HepG2 (cell line): ENCODE measurements at regions not wholly inside any gene's neighbourhood (a gene's known extent, or its start where the extent isn't known, plus 50 kb on each side); places are given as distances from the start of the nearest gene placed in this dataset.

ENCODE experiments used
- ATAC-seq: fragments of 200-7000 bp; cut with Tn5 transposase; 3 replicates; pipeline ENCODE4 v1.9.1; 2020; ENCODE audit warnings: mild to moderate bottlenecking, moderate library complexity
- BruUV-seq: library from RNA; stranded (reverse); fragments of 400-500 nt; replicated peaks from 2 replicates; lab custom pipeline; 2021; lab: Mats Ljungman, UMichigan
- CTCF ChIA-PET: fragments of 300-600 bp; formaldehyde crosslinking; extraction: SDS; loops from one replicate; lab custom pipeline; 2021; ENCODE audit warnings: low total read pairs, inconsistent platforms, low intra/inter-chr PET ratio; lab: Yijun Ruan, JAX
- POLR2A ChIA-PET: fragments of 350-600 bp; sonication (Branson Sonifier 250); formaldehyde crosslinking; loops from one replicate; lab custom pipeline; 2020; ENCODE audit warnings: antibody characterized with exemption, inconsistent platforms; lab: Yijun Ruan, JAX
- DNase-seq: peaks from one replicate; pipeline ENCODE4 v3.0.0-alpha.2; 2015; ENCODE audit warnings: low spot score
- FAIRE-seq: peaks from 3 replicates; lab custom pipeline; 2011; peaks lifted over from hg19 to GRCh38; lab: Jason Lieb, UNC
- H2AFZ ChIP-seq: one replicate; pipeline ENCODE4 v1.6.1; 2011; ENCODE audit warnings: low read length, inconsistent platforms
- H3K27ac ChIP-seq: fragments of 300-600 bp; 3 replicates; pipeline ENCODE4 v1.8.0; 2011; ENCODE audit warnings: mixed run types, mild to moderate bottlenecking, mixed read lengths, low read length, inconsistent platforms; ENCODE audit not compliant: insufficient read depth; ENCODE audit errors: extremely low read length
- H3K27me3 ChIP-seq, 2 experiments: fragments of 200-600 bp in 1 of 2; 2 replicates in 1 of 2; 3 replicates in 1 of 2; pipeline versions ENCODE4 v1.6.0 to v1.8.0; 2011; ENCODE audit warnings: low read length in 2 of 2, mild to moderate bottlenecking in 2 of 2, moderate library complexity in 2 of 2, inconsistent platforms in 1 of 2; ENCODE audit not compliant: insufficient read depth in 2 of 2, control insufficient read depth in 1 of 2
- H3K36me3 ChIP-seq, 2 experiments: fragments of 200-600 bp in 1 of 2; replicated peaks in 1 of 2; 2 replicates in 1 of 2; 3 replicates in 1 of 2; pipeline versions ENCODE4 v1.5.1 to v1.8.0; 2011; ENCODE audit warnings: low read length in 2 of 2, inconsistent platforms in 1 of 2; ENCODE audit not compliant: insufficient read depth in 2 of 2, control insufficient read depth in 1 of 2
- H3K4me1 ChIP-seq: 2 replicates; pipeline ENCODE4 v1.5.1; 2012; ENCODE audit warnings: low read length, inconsistent platforms; ENCODE audit not compliant: insufficient read depth
- H3K4me2 ChIP-seq: 2 replicates; pipeline ENCODE4 v1.6.0; 2011; ENCODE audit warnings: low read depth, low read length, inconsistent platforms
- H3K4me3 ChIP-seq, 3 experiments: fragments of 200-600 bp in 1 of 3; sonication (generic), shearing (Covaris generic) in 1 of 3; replicated peaks in 1 of 3; 2 replicates each; pipeline ENCODE4 v1.5.1; 2011 to 2016; ENCODE audit warnings: low read length in 3 of 3, inconsistent platforms in 2 of 3, low read depth in 2 of 3, mild to moderate bottlenecking in 2 of 3, control low read depth in 1 of 3, mixed read lengths in 1 of 3; ENCODE audit not compliant: insufficient read depth in 1 of 3
- H3K79me2 ChIP-seq: one replicate; pipeline ENCODE4 v1.6.1; 2011; ENCODE audit warnings: low read length, inconsistent platforms; ENCODE audit not compliant: insufficient read depth
- H3K9ac ChIP-seq: 2 replicates; pipeline ENCODE4 v1.6.0; 2011; ENCODE audit warnings: mild to moderate bottlenecking, low read depth, low read length, inconsistent platforms; ENCODE audit not compliant: insufficient read depth
- H3K9me3 ChIP-seq: 2 replicates; pipeline ENCODE4 v1.5.1; 2012; ENCODE audit warnings: mild to moderate bottlenecking, low read length
- H4K20me1 ChIP-seq: 2 replicates; pipeline ENCODE4 v1.6.0; 2011; ENCODE audit warnings: inconsistent platforms, mild to moderate bottlenecking, low read length, moderate library complexity; ENCODE audit not compliant: insufficient read depth
- ARNTL ChIP-seq: sonication (generic); formaldehyde crosslinking; IDR thresholded peaks from 2 replicates; pipeline ENCODE4 v1.4.0; 2020; ENCODE audit warnings: mild to moderate bottlenecking, missing genetic modification reagents
- YEATS4 ChIP-seq: sonication (generic); formaldehyde crosslinking; IDR thresholded peaks from 2 replicates; pipeline ENCODE4 v1.4.0; 2020; ENCODE audit warnings: missing genetic modification reagents, borderline replicate concordance
- ZNF24 ChIP-seq: fragments of 450-650 bp; IDR thresholded peaks from 2 replicates; pipeline ENCODE4 v1.6.1; 2017; ENCODE audit warnings: antibody characterized with exemption, mild to moderate bottlenecking
- ZNF574 ChIP-seq: sonication (generic); formaldehyde crosslinking; IDR thresholded peaks from 2 replicates; pipeline ENCODE4 v1.4.0; 2020; ENCODE audit warnings: missing genetic modification reagents
- WGBS: methylation state at CpG from one replicate; pipeline ENCODE4 v1.1.6; 2017; ENCODE audit warnings: low lambda C conversion rate; 5-methylcytosine and 5-hydroxymethylcytosine counted together
- in situ Hi-C: cut with HindIII; loops from 2 replicates; pipeline ENCODE4 v1.10.0; 2017; ENCODE audit warnings: low pct_unique_long_range_greater_than_20kb; ENCODE audit not compliant: extremely low pct_ligation_motif_present
- intact Hi-C: fragments of 100-400 bp; cut with micrococcal nuclease; formaldehyde crosslinking; loops from one replicate; pipeline ENCODE4 v1.10.0; 2022; ENCODE audit not compliant: unreplicated experiment

GRCh38 chr14:89542786-89543424 lies 125.9 kb upstream of the FOXN3 start (continued):
- TF ChIP-seq ARNTL (CRISPR knock-in tag) (no peak), YEATS4 (CRISPR knock-in tag) (no peak)

GRCh38 chr14:89540830-89541470 lies 123.9 kb upstream of the FOXN3 start:
- no peak for FAIRE-seq
- H3K9me3 ChIP-seq = no peaks in the 10 kb centered on the region
- H3K4me3 ChIP-seq = no peak overlapping the region
- CTCF ChIA-PET = no interaction called here
- TF ChIP-seq ZNF24 (peak; percentile 57; the same call in 1 of the 2 replicates), ZNF574 (no peak)
- TF ChIP-seq, all 625 proteins: peak for 1
- intact Hi-C loops (loop anchor here (1.0 to 10.0 kb wide), 3 partner anchors 46 to 374 kb away; no protein-coding TSS in a partner anchor), in situ Hi-C loops (no loop called here)
- POLR2A ChIA-PET = no interaction called here
- Histone ChIP-seq H2AFZ (no peak overlapping the region), H3K27ac (peak overlapping the region; percentile 45), H3K4me2 (no peak overlapping the region), H3K27me3 (no peaks in the 10 kb centered on the region), H3K36me3 (no peaks in the 10 kb centered on the region), H3K4me1 (peaks cover 65% of the 10 kb centered on the region), H3K79me2 (peaks cover 23% of the 10 kb centered on the region), H4K20me1 (no peaks in the 10 kb centered on the region), H3K9ac (no peak overlapping the region)
- no TSS peak for BruUV-seq
- ATAC-seq = no peak
- DNase-seq = no peak
- 92% methylated on average over 5 of the region's 5 CpGs for WGBS
